ENCODE measurements at regions not wholly inside any gene's neighbourhood (a gene's known extent, or its start where the extent isn't known, plus 50 kb on each side); places are given as distances from the start of the nearest gene placed in this dataset.
A peak's percentile ranks its signal among the peaks of the same experiment; 100 is the strongest.
"Not testable (repeated sequence)": the region's sequence is repeated elsewhere in the genome, so short reads cannot be mapped to it uniquely, and the experiment has no call there.

- H3K4me1 Mint-ChIP-seq (ENCODE audit: low read depth): no peaks in the 10 kb centered on the region
- DNase-seq: no peak
- no peak overlapping the region for H3K4me3 Mint-ChIP-seq
- H3K27ac Mint-ChIP-seq: no peak overlapping the region
- peaks cover 8% of the 10 kb centered on the region for H3K9me3 Mint-ChIP-seq
- H3K27me3 Mint-ChIP-seq: no peaks in the 10 kb centered on the region
- H3K36me3 Mint-ChIP-seq (ENCODE audit: low read depth): no peaks in the 10 kb centered on the region
Measured at GRCh38 chr9:90169490-90169889, 473.1 kb downstream of the DIRAS2 start.

GRCh38 chr9:90173935-90174334 lies 468.7 kb downstream of the DIRAS2 start:
- not testable (repeated sequence) for DNase-seq; H3K4me3 Mint-ChIP-seq; H3K9me3 Mint-ChIP-seq; H3K36me3 Mint-ChIP-seq (ENCODE audit: low read depth); H3K27me3 Mint-ChIP-seq; H3K4me1 Mint-ChIP-seq (ENCODE audit: low read depth); H3K27ac Mint-ChIP-seq

DNA sequence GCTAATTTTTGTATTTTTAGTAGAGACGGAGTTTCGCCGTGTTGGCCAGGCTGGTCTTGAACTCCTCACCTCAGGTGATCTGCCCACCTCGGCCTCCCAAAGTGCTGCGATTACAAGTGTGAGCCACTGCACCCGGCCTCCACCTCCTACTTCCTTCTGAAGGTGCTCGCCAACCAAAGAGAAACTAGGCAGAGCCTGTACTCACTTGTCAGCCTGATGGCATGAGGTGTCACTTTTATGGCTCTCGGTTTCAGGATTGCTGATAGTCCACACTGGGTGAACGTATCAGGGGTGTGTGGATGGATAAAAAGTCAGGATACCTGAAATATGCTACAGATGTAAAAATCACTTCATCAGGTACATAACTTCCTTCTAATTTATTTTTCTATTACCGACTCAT lies 468.3 kb downstream of the DIRAS2 start:
- H3K4me1 Mint-ChIP-seq (ENCODE audit: low read depth); H3K9me3 Mint-ChIP-seq; DNase-seq; H3K36me3 Mint-ChIP-seq (ENCODE audit: low read depth); H3K27me3 Mint-ChIP-seq; H3K27ac Mint-ChIP-seq; H3K4me3 Mint-ChIP-seq: not testable (repeated sequence)

DNA sequence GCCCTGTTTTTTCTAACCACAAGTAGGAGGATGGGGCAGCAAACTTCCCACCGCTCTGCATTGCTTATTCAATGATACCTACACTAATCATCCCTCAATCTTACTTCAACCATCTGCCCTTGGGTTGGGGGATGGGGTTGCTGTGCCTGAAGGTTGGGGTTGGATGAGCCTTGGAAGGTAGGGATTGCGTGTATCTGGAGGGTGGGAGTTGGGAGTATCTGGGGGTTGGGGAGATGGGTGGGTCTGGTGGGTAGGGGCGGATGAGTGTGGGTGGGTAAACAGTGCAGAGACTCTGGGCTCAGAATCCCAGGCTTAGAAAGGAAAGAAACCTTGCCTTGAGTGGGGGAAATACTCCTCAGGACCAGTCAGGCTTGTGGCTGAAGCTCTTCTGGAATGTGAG lies 467.4 kb downstream of the DIRAS2 start:
- no peak for DNase-seq
- Mint-ChIP-seq H3K36me3 (ENCODE audit: low read depth) (no peaks in the 10 kb centered on the region), H3K4me3 (no peak overlapping the region), H3K9me3 (peaks cover 8% of the 10 kb centered on the region), H3K4me1 (ENCODE audit: low read depth) (no peaks in the 10 kb centered on the region), H3K27me3 (peaks cover 2% of the 10 kb centered on the region), H3K27ac (no peak overlapping the region)

GRCh38 chr9:90175865-90176264 lies 466.8 kb downstream of the DIRAS2 start:
- no peak overlapping the region for H3K27ac Mint-ChIP-seq

DNA sequence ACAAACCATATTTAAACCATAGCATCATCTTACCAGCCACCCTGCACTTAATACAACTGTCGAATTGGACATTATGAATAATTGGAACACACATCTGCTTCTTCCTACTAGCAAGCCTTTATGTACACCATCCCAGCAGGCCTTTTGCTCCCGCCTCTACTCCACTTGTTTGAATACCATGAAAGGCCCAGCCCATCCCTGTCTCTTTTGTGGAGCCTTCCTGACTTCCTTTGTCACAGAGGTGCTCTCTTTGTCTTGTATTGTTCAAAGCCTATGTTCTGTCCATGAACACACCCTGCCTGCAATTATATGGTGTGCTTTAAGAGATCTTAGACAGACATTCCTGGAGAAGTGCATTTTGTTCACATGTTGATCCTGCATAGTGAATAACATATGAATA lies 465.7 kb downstream of the DIRAS2 start:
- H3K9me3 Mint-ChIP-seq: no peaks in the 10 kb centered on the region
- H3K4me1 Mint-ChIP-seq (ENCODE audit: low read depth): no peaks in the 10 kb centered on the region
- H3K27ac Mint-ChIP-seq: no peak overlapping the region
- peaks cover 2% of the 10 kb centered on the region for H3K27me3 Mint-ChIP-seq
- DNase-seq: no peak
- H3K36me3 Mint-ChIP-seq (ENCODE audit: low read depth): no peaks in the 10 kb centered on the region
- no peak overlapping the region for H3K4me3 Mint-ChIP-seq

More at GRCh38 chr9:90175865-90176264, 466.8 kb downstream of the DIRAS2 start:
- Mint-ChIP-seq H3K36me3 (ENCODE audit: low read depth) (no peaks in the 10 kb centered on the region), H3K9me3 (peaks cover 6% of the 10 kb centered on the region), H3K27me3 (peaks cover 2% of the 10 kb centered on the region), H3K4me1 (ENCODE audit: low read depth) (no peaks in the 10 kb centered on the region), H3K4me3 (no peak overlapping the region)
- DNase-seq: no peak

DNA sequence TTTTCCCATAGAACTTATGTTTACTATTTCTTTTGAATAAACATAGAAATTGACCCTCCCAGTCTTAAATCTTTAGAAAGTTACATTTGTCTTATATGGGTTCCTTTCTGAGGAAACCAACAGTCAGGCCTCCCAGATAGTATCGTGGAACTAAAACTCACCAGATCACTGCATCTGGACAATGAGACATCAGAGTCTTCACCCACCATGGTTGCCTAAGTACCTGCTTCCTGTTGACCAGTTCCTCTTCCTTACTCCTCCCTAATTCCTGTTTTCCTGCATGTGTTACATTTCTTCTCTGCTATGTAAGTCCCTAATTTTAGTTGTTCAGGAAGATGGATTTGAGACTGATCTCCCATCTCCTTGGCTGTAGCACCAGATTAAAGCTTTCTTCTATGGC lies 462.2 kb downstream of the DIRAS2 start:
- no peak for DNase-seq
- H3K36me3 Mint-ChIP-seq (ENCODE audit: low read depth): no peaks in the 10 kb centered on the region
- H3K27ac Mint-ChIP-seq: no peak overlapping the region

DNA sequence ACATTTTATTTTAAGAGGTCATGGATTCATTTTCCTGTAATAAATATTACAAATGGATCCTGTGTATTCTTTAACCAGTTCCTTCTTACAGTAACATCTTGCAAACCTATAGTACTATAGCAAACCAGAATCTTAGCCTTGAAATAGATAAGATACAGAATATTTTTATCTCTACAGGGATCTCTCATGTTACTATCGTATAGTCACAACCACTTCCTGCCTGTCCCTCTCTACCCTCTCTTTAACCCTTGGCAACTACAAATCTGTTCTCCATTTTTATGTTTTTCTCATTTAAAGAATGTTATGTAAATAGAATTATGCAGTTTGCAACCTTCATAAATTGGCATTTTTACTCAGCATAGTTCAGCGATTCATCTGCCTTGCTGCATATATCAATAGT lies 454.0 kb downstream of the DIRAS2 start:
- H3K4me1 Mint-ChIP-seq (ENCODE audit: low read depth): peaks cover 25% of the 10 kb centered on the region
- peaks cover 4% of the 10 kb centered on the region for H3K9me3 Mint-ChIP-seq
- no peaks in the 10 kb centered on the region for H3K36me3 Mint-ChIP-seq (ENCODE audit: low read depth)
- H3K4me3 Mint-ChIP-seq: no peak overlapping the region
- peaks cover 19% of the 10 kb centered on the region for H3K27me3 Mint-ChIP-seq
- DNase-seq: no peak
- no peak overlapping the region for H3K27ac Mint-ChIP-seq

More for the DNA sequence above, 462.2 kb downstream of the DIRAS2 start:
- Mint-ChIP-seq H3K9me3 (no peaks in the 10 kb centered on the region), H3K27me3 (no peaks in the 10 kb centered on the region), H3K4me1 (ENCODE audit: low read depth) (no peaks in the 10 kb centered on the region), H3K4me3 (no peak overlapping the region)

- peaks cover 25% of the 10 kb centered on the region for H3K4me1 Mint-ChIP-seq (ENCODE audit: low read depth)
- H3K4me3 Mint-ChIP-seq: no peak overlapping the region
- H3K27me3 Mint-ChIP-seq: peaks cover 19% of the 10 kb centered on the region
- H3K9me3 Mint-ChIP-seq: peaks cover 4% of the 10 kb centered on the region
- H3K36me3 Mint-ChIP-seq (ENCODE audit: low read depth): no peaks in the 10 kb centered on the region
- no peak overlapping the region for H3K27ac Mint-ChIP-seq
- DNase-seq: no peak
Measured at GRCh38 chr9:90189306-90189705, 453.3 kb downstream of the DIRAS2 start.

GRCh38 chr9:90192465-90192864 lies 450.2 kb downstream of the DIRAS2 start:
- H3K4me3 Mint-ChIP-seq; H3K27ac Mint-ChIP-seq; H3K9me3 Mint-ChIP-seq; H3K36me3 Mint-ChIP-seq (ENCODE audit: low read depth): not testable (repeated sequence)
- DNase-seq: peak; percentile 40
- H3K4me1 Mint-ChIP-seq (ENCODE audit: low read depth): peaks cover 25% of the 10 kb centered on the region
- peaks cover 19% of the 10 kb centered on the region for H3K27me3 Mint-ChIP-seq

DNA sequence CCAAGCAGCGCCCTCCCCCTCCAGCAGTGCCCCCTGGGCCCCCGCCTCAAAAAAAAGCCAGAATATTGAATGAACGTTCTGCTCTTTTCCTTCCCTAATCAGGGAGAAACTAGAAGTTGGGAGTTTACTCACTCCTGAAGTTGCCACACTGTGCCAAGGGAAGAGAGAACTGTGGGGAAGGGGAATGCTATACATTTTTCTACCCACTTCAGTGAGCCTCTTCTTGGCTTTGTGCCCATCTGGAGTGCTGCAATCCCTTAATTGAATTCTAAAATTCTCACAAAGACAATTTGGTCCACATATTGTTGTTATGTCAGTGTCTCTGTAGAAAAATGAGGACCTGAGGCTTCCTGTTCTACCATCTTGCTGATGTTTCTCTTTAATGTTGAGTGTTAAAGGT lies 443.7 kb downstream of the DIRAS2 start:
- Mint-ChIP-seq H3K9me3 (peaks cover 6% of the 10 kb centered on the region), H3K36me3 (ENCODE audit: low read depth) (no peaks in the 10 kb centered on the region), H3K4me1 (ENCODE audit: low read depth) (no peaks in the 10 kb centered on the region), H3K27me3 (peaks cover 6% of the 10 kb centered on the region), H3K27ac (no peak overlapping the region), H3K4me3 (no peak overlapping the region)
- DNase-seq: no peak

DNA sequence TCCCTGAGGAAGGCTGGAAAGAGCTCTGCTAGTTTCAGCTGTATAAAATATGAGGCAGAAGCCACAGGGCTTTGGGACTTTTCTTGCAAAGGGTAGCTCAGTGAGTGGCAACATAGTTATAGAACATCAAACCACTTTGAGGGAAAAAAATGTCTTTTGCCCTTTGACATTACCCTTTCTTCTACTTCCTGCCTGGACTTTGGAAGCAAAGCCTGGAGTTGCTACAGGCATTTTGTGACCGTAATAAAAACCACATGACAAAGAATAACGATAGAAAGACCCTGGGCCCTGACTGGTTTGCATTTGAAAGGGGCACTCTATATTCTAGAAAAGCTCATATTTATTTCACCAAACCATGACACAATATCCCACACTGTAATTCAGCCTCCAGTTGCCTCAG lies 440.9 kb downstream of the DIRAS2 start:
- peaks cover 1% of the 10 kb centered on the region for H3K4me1 Mint-ChIP-seq (ENCODE audit: low read depth)
- H3K27me3 Mint-ChIP-seq: peaks cover 10% of the 10 kb centered on the region
- no peak overlapping the region for H3K4me3 Mint-ChIP-seq
- no peak overlapping the region for H3K27ac Mint-ChIP-seq
- H3K36me3 Mint-ChIP-seq (ENCODE audit: low read depth): no peaks in the 10 kb centered on the region
- DNase-seq: no peak
- peaks cover 6% of the 10 kb centered on the region for H3K9me3 Mint-ChIP-seq

DNA sequence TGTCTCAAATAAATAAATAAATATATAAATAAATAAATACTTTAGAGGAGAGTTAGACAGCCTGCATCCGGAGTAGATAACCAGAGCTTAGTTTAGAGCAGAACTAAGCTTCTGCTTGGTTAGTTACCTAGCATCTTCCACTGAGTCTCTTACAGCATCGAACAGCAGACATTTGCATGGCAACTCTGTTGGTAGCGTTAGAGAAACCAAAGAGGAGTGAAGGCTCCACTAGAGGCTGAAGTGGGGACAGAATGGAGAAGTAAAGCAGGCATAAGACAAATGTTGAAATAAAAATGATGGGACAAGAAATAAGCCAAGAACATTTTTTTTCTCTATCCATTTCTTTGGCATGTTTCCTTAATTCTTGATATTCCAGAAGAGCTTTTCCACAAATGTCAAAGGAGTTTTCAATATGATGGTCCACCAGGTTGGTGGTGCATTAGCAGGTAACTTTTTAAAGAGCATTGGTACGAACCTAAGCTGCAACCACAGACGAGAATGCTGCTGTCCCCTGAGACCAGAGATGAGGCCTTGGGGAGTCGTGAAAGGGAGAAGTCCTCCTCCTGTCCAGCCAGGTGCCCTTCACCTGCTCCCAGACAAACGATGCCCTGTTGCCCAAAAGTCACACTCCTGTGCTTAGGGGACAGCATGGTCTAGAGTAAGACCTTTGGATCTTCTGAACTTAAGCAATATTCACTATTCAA lies 438.3 kb downstream of the DIRAS2 start:
- Mint-ChIP-seq H3K9me3 (no peaks in the 10 kb centered on the region), H3K36me3 (ENCODE audit: low read depth) (no peaks in the 10 kb centered on the region), H3K27me3 (peaks cover 10% of the 10 kb centered on the region), H3K4me3 (no peak overlapping the region), H3K27ac (no peak overlapping the region), H3K4me1 (ENCODE audit: low read depth) (peaks cover 1% of the 10 kb centered on the region)
- DNase-seq: no peak

DNA sequence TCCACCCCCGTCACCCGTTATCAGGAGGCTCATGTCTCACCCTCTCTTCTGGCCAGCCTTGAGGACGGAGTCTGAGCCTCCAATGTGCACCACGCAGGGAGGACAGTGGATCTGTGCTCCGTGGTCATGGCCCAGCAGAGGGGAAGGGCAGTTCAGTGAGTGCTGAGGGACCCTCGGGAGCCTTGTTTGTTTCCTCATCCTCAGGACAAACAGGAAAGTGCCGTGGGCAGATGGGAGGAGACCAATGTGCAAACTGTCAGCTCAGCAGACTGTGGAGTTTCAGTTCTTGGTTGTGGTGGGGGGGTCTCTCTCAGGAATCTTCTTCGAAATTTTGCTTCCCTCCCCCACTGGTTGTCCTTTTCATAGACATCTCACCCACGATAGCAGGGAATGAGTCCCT lies 429.6 kb downstream of the DIRAS2 start:
- H3K4me3 Mint-ChIP-seq; H3K4me1 Mint-ChIP-seq (ENCODE audit: low read depth); H3K36me3 Mint-ChIP-seq (ENCODE audit: low read depth); H3K9me3 Mint-ChIP-seq; DNase-seq; H3K27ac Mint-ChIP-seq: not testable (repeated sequence)
- H3K27me3 Mint-ChIP-seq: peaks cover 19% of the 10 kb centered on the region

GRCh38 chr9:90219548-90220118 lies 423.0 kb downstream of the DIRAS2 start:
- no peaks in the 10 kb centered on the region for H3K9me3 Mint-ChIP-seq
- H3K4me1 Mint-ChIP-seq (ENCODE audit: low read depth): peaks cover 3% of the 10 kb centered on the region
- DNase-seq: peak; percentile 44
- H3K4me3 Mint-ChIP-seq: no peak overlapping the region
- H3K27me3 Mint-ChIP-seq: peaks cover 18% of the 10 kb centered on the region
- no peak overlapping the region for H3K27ac Mint-ChIP-seq
- no peaks in the 10 kb centered on the region for H3K36me3 Mint-ChIP-seq (ENCODE audit: low read depth)

All from activated T-cell treated with anti-CD3 and anti-CD28 coated beads, Interleukin-2, amount 50 U/mL, for 24 hours (primary cell).